ENCODE measurements at regions not wholly inside any gene's neighbourhood (a gene's known extent, or its start where the extent isn't known, plus 50 kb on each side); places are given as distances from the start of the nearest gene placed in this dataset.

GRCh38 chr10:65194555-65194954, 1673.4 kb downstream of the REEP3 start:
- no peaks in the 10 kb centered on the region for H3K36me3 ChIP-seq
- WGBS = 83% methylated on average over 2 of the region's 2 CpGs
- H3K4me3 ChIP-seq = no peak overlapping the region
- H3K4me1 ChIP-seq = no peaks in the 10 kb centered on the region
- H3K27ac ChIP-seq = no peak overlapping the region
- DNase-seq (ENCODE audit: low spot score in 2 of 2) = no peak
- H3K9me3 ChIP-seq = no peaks in the 10 kb centered on the region
- no peak for TF ChIP-seq POLR2A (IDR thresholded peaks at IDR 0.05)
- no peak for TF ChIP-seq CTCF (IDR thresholded peaks at IDR 0.05)
- TF ChIP-seq EP300 (IDR thresholded peaks at IDR 0.05) = no peak
- no peak for TF ChIP-seq POLR2AphosphoS5 (IDR thresholded peaks at IDR 0.05)
- H3K27me3 ChIP-seq = no peaks in the 10 kb centered on the region

- H3K4me3 ChIP-seq = no peak overlapping the region
- no peaks in the 10 kb centered on the region for H3K27me3 ChIP-seq
- no peaks in the 10 kb centered on the region for H3K9me3 ChIP-seq
- H3K4me1 ChIP-seq = no peaks in the 10 kb centered on the region
- DNase-seq (ENCODE audit: low spot score in 2 of 2) = no peak
- TF ChIP-seq POLR2AphosphoS5 (IDR thresholded peaks at IDR 0.05) = no peak
- TF ChIP-seq CTCF (IDR thresholded peaks at IDR 0.05) = no peak
- no peak for TF ChIP-seq POLR2A (IDR thresholded peaks at IDR 0.05)
- no peak for TF ChIP-seq EP300 (IDR thresholded peaks at IDR 0.05)
- no peaks in the 10 kb centered on the region for H3K36me3 ChIP-seq
- no peak overlapping the region for H3K27ac ChIP-seq
- WGBS = 75% methylated on average over 1 of the region's 1 CpG
Observed at GRCh38 chr10:65196111-65196510, 1674.9 kb downstream of the REEP3 start.

- Histone ChIP-seq H3K4me3 (no peak overlapping the region), H3K27ac (no peak overlapping the region), H3K4me1 (no peaks in the 10 kb centered on the region), H3K27me3 (no peaks in the 10 kb centered on the region), H3K9me3 (no peaks in the 10 kb centered on the region), H3K36me3 (no peaks in the 10 kb centered on the region)
- 80% methylated on average over 1 of the region's 1 CpG for WGBS
- DNase-seq (ENCODE audit: low spot score in 2 of 2) = no peak
- TF ChIP-seq POLR2AphosphoS5 (IDR thresholded peaks at IDR 0.05) (no peak), EP300 (IDR thresholded peaks at IDR 0.05) (no peak), CTCF (IDR thresholded peaks at IDR 0.05) (no peak), POLR2A (IDR thresholded peaks at IDR 0.05) (no peak)
Observed at GRCh38 chr10:65197935-65198334, 1676.7 kb downstream of the REEP3 start.

GRCh38 chr10:65201491-65201890, 1680.3 kb downstream of the REEP3 start:
- no peaks in the 10 kb centered on the region for H3K36me3 ChIP-seq
- TF ChIP-seq EP300 (IDR thresholded peaks at IDR 0.05) (no peak), POLR2AphosphoS5 (IDR thresholded peaks at IDR 0.05) (no peak), POLR2A (IDR thresholded peaks at IDR 0.05) (no peak)
- H3K9me3 ChIP-seq = no peaks in the 10 kb centered on the region
- no peaks in the 10 kb centered on the region for H3K27me3 ChIP-seq
- 76% methylated on average over 3 of the region's 3 CpGs for WGBS
- H3K4me1 ChIP-seq = no peaks in the 10 kb centered on the region
- H3K4me3 ChIP-seq = no peak overlapping the region
- H3K27ac ChIP-seq = no peak overlapping the region
- no peak for DNase-seq (ENCODE audit: low spot score in 2 of 2)

- DNase-seq (ENCODE audit: low spot score in 2 of 2) = no peak
- WGBS = 100% methylated on average over 1 of the region's 1 CpG
- no peak overlapping the region for H3K27ac ChIP-seq
- no peaks in the 10 kb centered on the region for H3K36me3 ChIP-seq
- H3K9me3 ChIP-seq = no peaks in the 10 kb centered on the region
- H3K4me1 ChIP-seq = no peaks in the 10 kb centered on the region
- no peaks in the 10 kb centered on the region for H3K27me3 ChIP-seq
- TF ChIP-seq CTCF (IDR thresholded peaks at IDR 0.05) = no peak
- no peak overlapping the region for H3K4me3 ChIP-seq
Observed at GRCh38 chr10:65204999-65205398, 1683.8 kb downstream of the REEP3 start.

- WGBS = 83% methylated on average over 2 of the region's 2 CpGs
- H3K4me3 ChIP-seq = no peak overlapping the region
- no peaks in the 10 kb centered on the region for H3K36me3 ChIP-seq
- no peak overlapping the region for H3K27ac ChIP-seq
- no peaks in the 10 kb centered on the region for H3K4me1 ChIP-seq
- H3K9me3 ChIP-seq = no peaks in the 10 kb centered on the region
- TF ChIP-seq EP300 (IDR thresholded peaks at IDR 0.05) (no peak), POLR2AphosphoS5 (IDR thresholded peaks at IDR 0.05) (no peak), CTCF (IDR thresholded peaks at IDR 0.05) (no peak), POLR2A (IDR thresholded peaks at IDR 0.05) (no peak)
- H3K27me3 ChIP-seq = no peaks in the 10 kb centered on the region
- DNase-seq (ENCODE audit: low spot score in 2 of 2) = no peak
Observed at GRCh38 chr10:65213170-65213569, 1692.0 kb downstream of the REEP3 start.
